Loucy (cell line): ENCODE measurements at regions not wholly inside any gene's neighbourhood (a gene's known extent, or its start where the extent isn't known, plus 50 kb on each side); places are given as distances from the start of the nearest gene placed in this dataset.

Source experiments
- H2AFZ ChIP-seq: fragments of 200-600 bp; sonication (generic); 2 replicates; pipeline ENCODE4 v1.6.0; 2016; ENCODE audit warnings: antibody characterized with exemption, mild to moderate bottlenecking, low read length, moderate library complexity
- H3F3A ChIP-seq: fragments of 200-600 bp; 2 replicates; pipeline ENCODE4 v1.6.0; 2016; ENCODE audit warnings: antibody characterized with exemption, low read depth, mild to moderate bottlenecking
- H3K27me3 ChIP-seq: fragments of 200-600 bp; sonication (generic); 2 replicates; pipeline ENCODE4 v1.6.1; 2014; ENCODE audit warnings: low read length, mild to moderate bottlenecking; ENCODE audit not compliant: insufficient read depth, poor library complexity, severe bottlenecking
- H3K36me3 ChIP-seq: fragments of 200-600 bp; sonication (generic); 2 replicates; pipeline ENCODE4 v1.6.1; 2016; ENCODE audit warnings: low read length; ENCODE audit not compliant: insufficient read depth
- H3K4me1 ChIP-seq: fragments of 200-600 bp; sonication (generic); 2 replicates; pipeline ENCODE4 v1.5.1; 2014; ENCODE audit warnings: low read length, mild to moderate bottlenecking; ENCODE audit not compliant: insufficient read depth, poor library complexity, severe bottlenecking
- H3K4me2 ChIP-seq: fragments of 200-600 bp; sonication (generic); 2 replicates; pipeline ENCODE4 v1.6.0; 2014; ENCODE audit warnings: antibody characterized with exemption, low read length, low read depth, mild to moderate bottlenecking; ENCODE audit not compliant: poor library complexity, severe bottlenecking
- H3K4me3 ChIP-seq: fragments of 200-600 bp; sonication (generic); 2 replicates; pipeline ENCODE4 v1.5.1; 2014; ENCODE audit warnings: low read length, mild to moderate bottlenecking, mixed read lengths; ENCODE audit not compliant: poor library complexity, severe bottlenecking
- H3K79me2 ChIP-seq: fragments of 200-600 bp; sonication (generic); 2 replicates; pipeline ENCODE4 v1.6.1; 2014; ENCODE audit warnings: low read length; ENCODE audit not compliant: insufficient read depth
- H3K9ac ChIP-seq: fragments of 200-600 bp; sonication (generic); 2 replicates; pipeline ENCODE4 v1.6.0; 2014; ENCODE audit warnings: mild to moderate bottlenecking, low read depth, low read length, moderate library complexity; ENCODE audit not compliant: poor library complexity, severe bottlenecking
- H3K9me2 ChIP-seq: fragments of 200-600 bp; sonication (generic); replicated peaks from 2 replicates; pipeline ENCODE4 v1.6.1; 2016; ENCODE audit warnings: low read depth, low read length, mixed read lengths
- H3K9me3 ChIP-seq: fragments of 200-600 bp; sonication (generic); 2 replicates; pipeline ENCODE4 v1.6.1; 2014; ENCODE audit warnings: mild to moderate bottlenecking, antibody characterized with exemption, low read length, low read depth; ENCODE audit not compliant: insufficient read depth
- H4K20me1 ChIP-seq: fragments of 200-600 bp; sonication (generic); 2 replicates; pipeline ENCODE4 v1.6.0; 2014; ENCODE audit warnings: antibody characterized with exemption, low read length, mild to moderate bottlenecking; ENCODE audit not compliant: insufficient read depth, poor library complexity, severe bottlenecking
- CTCF ChIP-seq: fragments of 200-600 bp; sonication (generic); conservative IDR thresholded peaks from 2 replicates; pipeline ENCODE4 v1.5.1; 2014; ENCODE audit warnings: mild to moderate bottlenecking, antibody characterized with exemption, low read length
- EZH2phosphoT487 ChIP-seq: fragments of 200-600 bp; IDR thresholded peaks from 2 replicates; pipeline ENCODE4 v1.6.1; 2018; ENCODE audit warnings: antibody characterized with exemption, mild to moderate bottlenecking, moderate library complexity, borderline replicate concordance

- Histone ChIP-seq H3K36me3 (no peaks in the 10 kb centered on the region), H4K20me1 (no peaks in the 10 kb centered on the region), H3K9me3 (no peaks in the 10 kb centered on the region), H3K4me3 (no peak overlapping the region), H3K27me3 (no peaks in the 10 kb centered on the region), H2AFZ (no peak overlapping the region), H3K4me1 (no peaks in the 10 kb centered on the region), H3K4me2 (no peak overlapping the region), H3F3A (no peaks in the 10 kb centered on the region), H3K9ac (no peak overlapping the region), H3K9me2 (no peaks in the 10 kb centered on the region), H3K79me2 (no peaks in the 10 kb centered on the region)
- TF ChIP-seq CTCF (no peak), EZH2phosphoT487 (no peak)
Observed at GRCh38 chr6:106825156-106825555, 149.4 kb downstream of the CD24 start.

- H3K27me3 ChIP-seq, result no peaks in the 10 kb centered on the region
- no peaks in the 10 kb centered on the region for H3K9me3 ChIP-seq
- H3K4me1 ChIP-seq, result no peaks in the 10 kb centered on the region
- no peak overlapping the region for H3K4me3 ChIP-seq
- no peaks in the 10 kb centered on the region for H3K9me2 ChIP-seq
- TF ChIP-seq EZH2phosphoT487 (no peak), CTCF (no peak)
- no peak overlapping the region for H3K9ac ChIP-seq
- no peaks in the 10 kb centered on the region for H3F3A ChIP-seq
- H4K20me1 ChIP-seq, result no peaks in the 10 kb centered on the region
- no peak overlapping the region for H2AFZ ChIP-seq
- H3K4me2 ChIP-seq, result no peak overlapping the region
- H3K79me2 ChIP-seq, result no peaks in the 10 kb centered on the region
- H3K36me3 ChIP-seq, result no peaks in the 10 kb centered on the region
Observed at GRCh38 chr6:106823732-106824351, 150.7 kb downstream of the CD24 start.

GRCh38 chr6:106823058-106823457 is 151.5 kb downstream of the CD24 start:
- H3K4me2 ChIP-seq, result no peak overlapping the region
- no peak overlapping the region for H3K9ac ChIP-seq
- no peaks in the 10 kb centered on the region for H3K9me3 ChIP-seq
- no peaks in the 10 kb centered on the region for H4K20me1 ChIP-seq
- no peaks in the 10 kb centered on the region for H3K79me2 ChIP-seq
- H3K4me3 ChIP-seq, result no peak overlapping the region
- TF ChIP-seq CTCF (no peak), EZH2phosphoT487 (no peak)
- H3K9me2 ChIP-seq, result no peaks in the 10 kb centered on the region
- no peaks in the 10 kb centered on the region for H3K4me1 ChIP-seq
- H3K36me3 ChIP-seq, result no peaks in the 10 kb centered on the region
- H3K27me3 ChIP-seq, result no peaks in the 10 kb centered on the region
- H2AFZ ChIP-seq, result no peak overlapping the region
- no peaks in the 10 kb centered on the region for H3F3A ChIP-seq
